ENCODE measurements at regions not wholly inside any gene's neighbourhood (a gene's known extent, or its start where the extent isn't known, plus 50 kb on each side); places are given as distances from the start of the nearest gene placed in this dataset.

DNA sequence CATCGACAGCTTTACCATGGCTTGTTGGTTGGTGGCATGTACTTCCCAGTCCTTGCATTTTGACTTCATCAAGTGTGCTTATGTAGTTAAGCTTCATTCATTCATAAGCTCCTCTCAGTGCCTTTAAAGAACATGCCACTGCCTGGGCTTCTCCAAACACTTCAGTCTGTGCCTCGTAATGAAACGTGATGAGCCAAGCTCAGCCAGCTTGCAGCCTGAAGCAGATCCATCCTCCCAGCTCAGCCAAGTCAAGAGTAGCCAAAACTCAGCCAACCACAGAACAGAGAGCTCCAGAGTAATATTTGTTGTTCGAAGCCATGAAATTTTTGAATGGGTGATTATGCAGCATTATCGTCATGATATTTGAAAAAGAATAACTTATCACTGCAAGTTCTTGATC lies 989.7 kb downstream of the EFNB2 start:
- H3K4me3 ChIP-seq: no peak overlapping the region
- 57 to 70% methylated on average over 5 of the region's 5 CpGs for WGBS, 2 donors
- H3K9me3 ChIP-seq: no peaks in the 10 kb centered on the region
- intact Hi-C loops (cut with DNase I): no loop called here
- no peak overlapping the region for H3K27ac ChIP-seq
- ATAC-seq (no peak), DNase-seq (no peak)
- H3K27me3 ChIP-seq: no peaks in the 10 kb centered on the region
- H3K4me1 ChIP-seq: no peaks in the 10 kb centered on the region
- H3K36me3 ChIP-seq (replicated peaks in 1 of 2; ENCODE audit: insufficient read depth in 1 of 2, low read depth in 2 of 2): no peaks in the 10 kb centered on the region
- TF ChIP-seq POLR2A (IDR thresholded peaks at IDR 0.05): no peak
- TF ChIP-seq, protein P1, sequence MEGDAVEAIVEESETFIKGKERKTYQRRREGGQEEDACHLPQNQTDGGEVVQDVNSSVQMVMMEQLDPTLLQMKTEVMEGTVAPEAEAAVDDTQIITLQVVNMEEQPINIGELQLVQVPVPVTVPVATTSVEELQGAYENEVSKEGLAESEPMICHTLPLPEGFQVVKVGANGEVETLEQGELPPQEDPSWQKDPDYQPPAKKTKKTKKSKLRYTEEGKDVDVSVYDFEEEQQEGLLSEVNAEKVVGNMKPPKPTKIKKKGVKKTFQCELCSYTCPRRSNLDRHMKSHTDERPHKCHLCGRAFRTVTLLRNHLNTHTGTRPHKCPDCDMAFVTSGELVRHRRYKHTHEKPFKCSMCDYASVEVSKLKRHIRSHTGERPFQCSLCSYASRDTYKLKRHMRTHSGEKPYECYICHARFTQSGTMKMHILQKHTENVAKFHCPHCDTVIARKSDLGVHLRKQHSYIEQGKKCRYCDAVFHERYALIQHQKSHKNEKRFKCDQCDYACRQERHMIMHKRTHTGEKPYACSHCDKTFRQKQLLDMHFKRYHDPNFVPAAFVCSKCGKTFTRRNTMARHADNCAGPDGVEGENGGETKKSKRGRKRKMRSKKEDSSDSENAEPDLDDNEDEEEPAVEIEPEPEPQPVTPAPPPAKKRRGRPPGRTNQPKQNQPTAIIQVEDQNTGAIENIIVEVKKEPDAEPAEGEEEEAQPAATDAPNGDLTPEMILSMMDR (IDR thresholded peaks at IDR 0.05): no peak

DNA sequence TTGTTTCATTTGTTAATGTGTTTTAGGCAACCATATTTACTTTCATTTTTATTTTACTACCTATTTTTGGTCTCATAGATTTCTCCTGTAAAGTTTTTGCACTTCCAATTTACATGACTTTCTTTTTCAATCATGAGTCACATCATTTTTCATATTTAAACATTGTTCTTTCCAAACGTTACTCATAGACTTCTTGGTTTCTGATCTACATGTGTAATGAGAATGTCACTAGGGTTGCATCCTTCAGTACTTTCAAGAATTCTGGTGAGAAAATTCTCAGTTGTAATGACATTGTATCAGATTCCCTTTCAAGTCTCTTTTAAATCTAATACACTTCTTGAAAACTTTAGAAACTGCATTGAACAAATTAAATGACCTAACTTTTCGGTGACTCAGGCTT lies 991.7 kb downstream of the EFNB2 start:
- no peak for TF ChIP-seq POLR2A (IDR thresholded peaks at IDR 0.05)
- TF ChIP-seq, protein P1 (IDR thresholded peaks at IDR 0.05): no peak
- H3K9me3 ChIP-seq: no peaks in the 10 kb centered on the region
- no peak for ATAC-seq
- intact Hi-C loops (cut with DNase I): no loop called here
- 60 to 67% methylated on average over 2 of the region's 2 CpGs for WGBS, 2 donors
- H3K27me3 ChIP-seq: no peaks in the 10 kb centered on the region
- H3K4me3 ChIP-seq: no peak overlapping the region
- H3K27ac ChIP-seq: no peak overlapping the region
- no peak for DNase-seq
- H3K4me1 ChIP-seq: no peaks in the 10 kb centered on the region
- H3K36me3 ChIP-seq (replicated peaks in 1 of 2; ENCODE audit: insufficient read depth in 1 of 2, low read depth in 2 of 2): no peaks in the 10 kb centered on the region

DNA sequence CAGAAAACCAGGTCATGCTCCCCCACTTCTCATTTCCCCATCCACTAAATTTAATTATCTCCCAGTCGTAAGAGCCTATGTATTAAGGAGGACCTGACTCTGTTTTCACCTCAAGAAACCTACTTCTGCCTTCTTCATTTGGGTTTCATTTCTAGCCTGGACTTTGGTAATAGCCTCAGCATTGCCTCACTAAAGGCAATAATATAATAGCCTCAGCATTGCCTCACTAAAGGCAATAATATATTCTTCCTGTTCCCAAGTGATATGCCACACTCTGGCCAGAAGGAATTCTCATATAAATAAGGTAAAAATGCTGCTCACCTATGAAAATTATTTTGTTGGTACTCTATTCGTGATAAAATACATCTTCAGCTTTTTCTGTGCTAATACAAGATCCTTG lies 993.9 kb downstream of the EFNB2 start:
- DNase-seq: no peak
- no peaks in the 10 kb centered on the region for H3K9me3 ChIP-seq
- ATAC-seq: no peak
- intact Hi-C loops (cut with DNase I): no loop called here
- 50% methylated on average over 2 of the region's 2 CpGs for WGBS, 2 donors
- H3K4me1 ChIP-seq: no peaks in the 10 kb centered on the region
- H3K27me3 ChIP-seq: no peaks in the 10 kb centered on the region
- H3K36me3 ChIP-seq (replicated peaks in 1 of 2; ENCODE audit: insufficient read depth in 1 of 2, low read depth in 2 of 2): no peaks in the 10 kb centered on the region
- no peak overlapping the region for H3K4me3 ChIP-seq
- H3K27ac ChIP-seq: no peak overlapping the region
- TF ChIP-seq POLR2A (IDR thresholded peaks at IDR 0.05): no peak
- TF ChIP-seq, protein P1 (IDR thresholded peaks at IDR 0.05): no peak

DNA sequence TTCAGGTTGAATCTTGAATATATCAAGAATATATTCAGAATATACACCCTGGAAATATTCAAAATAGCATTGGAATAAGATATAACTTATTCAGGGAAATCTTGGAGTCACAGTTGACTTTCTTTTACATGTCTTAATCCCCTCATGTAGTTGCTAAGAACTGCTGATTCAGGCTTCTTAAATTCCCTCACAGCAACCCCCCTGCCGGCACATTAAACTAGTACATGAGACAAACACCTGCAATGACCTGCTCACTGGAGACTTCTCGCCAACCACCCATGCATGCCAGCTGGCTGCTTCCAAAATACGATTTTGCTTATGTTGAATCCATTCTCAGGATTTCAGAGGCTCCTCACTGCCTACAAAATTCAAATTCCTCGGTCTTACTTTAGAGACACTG lies 997.1 kb downstream of the EFNB2 start:
- Histone ChIP-seq H3K27ac (no peak overlapping the region), H3K36me3 (replicated peaks in 1 of 2; ENCODE audit: insufficient read depth in 1 of 2, low read depth in 2 of 2) (no peaks in the 10 kb centered on the region), H3K4me1 (no peaks in the 10 kb centered on the region), H3K9me3 (no peaks in the 10 kb centered on the region), H3K4me3 (no peak overlapping the region), H3K27me3 (no peaks in the 10 kb centered on the region)
- no peak for ATAC-seq
- WGBS, 2 donors: 51 to 62% methylated on average over 4 of the region's 4 CpGs
- no peak for DNase-seq
- intact Hi-C loops (cut with DNase I): no loop called here
- TF ChIP-seq, protein P1 (IDR thresholded peaks at IDR 0.05): no peak

DNA sequence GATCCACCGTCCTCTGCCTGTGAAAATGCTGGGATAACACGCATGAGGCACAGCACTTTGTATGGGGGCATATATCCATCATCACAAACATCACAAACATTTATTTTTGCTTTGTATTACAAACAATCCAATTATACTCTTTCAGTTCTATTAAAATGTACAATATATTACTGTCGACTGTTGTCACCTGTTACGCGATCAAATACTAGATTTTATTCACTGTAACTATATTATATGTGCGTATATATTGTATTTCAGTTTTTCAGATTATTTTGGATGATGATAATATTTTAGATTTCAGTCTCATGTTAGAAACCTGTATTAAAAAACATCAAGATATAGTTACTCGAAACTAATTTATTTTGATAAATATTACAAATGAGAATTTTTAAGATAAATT lies 998.3 kb downstream of the EFNB2 start:
- no peaks in the 10 kb centered on the region for H3K36me3 ChIP-seq (replicated peaks in 1 of 2; ENCODE audit: insufficient read depth in 1 of 2, low read depth in 2 of 2)
- H3K27me3 ChIP-seq: no peaks in the 10 kb centered on the region
- no peak for TF ChIP-seq POLR2A (IDR thresholded peaks at IDR 0.05)
- ATAC-seq (no peak), DNase-seq (no peak)
- intact Hi-C loops (cut with DNase I): no loop called here
- H3K4me3 ChIP-seq: no peak overlapping the region
- H3K4me1 ChIP-seq: no peaks in the 10 kb centered on the region
- no peaks in the 10 kb centered on the region for H3K9me3 ChIP-seq
- WGBS, 2 donors: 65 to 81% methylated on average over 7 of the region's 7 CpGs
- no peak overlapping the region for H3K27ac ChIP-seq
